ENCODE measurements at regions not wholly inside any gene's neighbourhood (a gene's known extent, or its start where the extent isn't known, plus 50 kb on each side); places are given as distances from the start of the nearest gene placed in this dataset.

GRCh38 chr3:88930611-88931010, 176.8 kb upstream of the EPHA3 start:
- TF ChIP-seq TCF12 (IDR thresholded peaks at IDR 0.05; ENCODE audit: low read depth) (no peak), NFIC (IDR thresholded peaks at IDR 0.05) (no peak), CREB1 (IDR thresholded peaks at IDR 0.05; ENCODE audit: low read depth) (no peak), EGR1 (IDR thresholded peaks at IDR 0.05) (no peak), TEAD4 (IDR thresholded peaks at IDR 0.05) (no peak), FOXM1 (IDR thresholded peaks at IDR 0.05; ENCODE audit: borderline replicate concordance, low read depth) (no peak), RAD21 (IDR thresholded peaks at IDR 0.05; ENCODE audit: low read depth) (no peak), EP300 (IDR thresholded peaks at IDR 0.05; ENCODE audit: borderline replicate concordance) (no peak), TAF1 (IDR thresholded peaks at IDR 0.05; ENCODE audit: low read depth) (no peak), YY1 (IDR thresholded peaks at IDR 0.05; ENCODE audit: low read depth) (no peak), ZBTB7A (IDR thresholded peaks at IDR 0.05; ENCODE audit: low read depth) (no peak), CEBPB (IDR thresholded peaks at IDR 0.05) (no peak)
- TF ChIP-seq, protein P1, sequence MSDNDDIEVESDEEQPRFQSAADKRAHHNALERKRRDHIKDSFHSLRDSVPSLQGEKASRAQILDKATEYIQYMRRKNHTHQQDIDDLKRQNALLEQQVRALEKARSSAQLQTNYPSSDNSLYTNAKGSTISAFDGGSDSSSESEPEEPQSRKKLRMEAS (IDR thresholded peaks at IDR 0.05), result no peak
- TF ChIP-seq, protein P2, sequence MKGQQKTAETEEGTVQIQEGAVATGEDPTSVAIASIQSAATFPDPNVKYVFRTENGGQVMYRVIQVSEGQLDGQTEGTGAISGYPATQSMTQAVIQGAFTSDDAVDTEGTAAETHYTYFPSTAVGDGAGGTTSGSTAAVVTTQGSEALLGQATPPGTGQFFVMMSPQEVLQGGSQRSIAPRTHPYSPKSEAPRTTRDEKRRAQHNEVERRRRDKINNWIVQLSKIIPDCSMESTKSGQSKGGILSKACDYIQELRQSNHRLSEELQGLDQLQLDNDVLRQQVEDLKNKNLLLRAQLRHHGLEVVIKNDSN (IDR thresholded peaks at IDR 0.05), result no peak
- TF ChIP-seq, protein P3, sequence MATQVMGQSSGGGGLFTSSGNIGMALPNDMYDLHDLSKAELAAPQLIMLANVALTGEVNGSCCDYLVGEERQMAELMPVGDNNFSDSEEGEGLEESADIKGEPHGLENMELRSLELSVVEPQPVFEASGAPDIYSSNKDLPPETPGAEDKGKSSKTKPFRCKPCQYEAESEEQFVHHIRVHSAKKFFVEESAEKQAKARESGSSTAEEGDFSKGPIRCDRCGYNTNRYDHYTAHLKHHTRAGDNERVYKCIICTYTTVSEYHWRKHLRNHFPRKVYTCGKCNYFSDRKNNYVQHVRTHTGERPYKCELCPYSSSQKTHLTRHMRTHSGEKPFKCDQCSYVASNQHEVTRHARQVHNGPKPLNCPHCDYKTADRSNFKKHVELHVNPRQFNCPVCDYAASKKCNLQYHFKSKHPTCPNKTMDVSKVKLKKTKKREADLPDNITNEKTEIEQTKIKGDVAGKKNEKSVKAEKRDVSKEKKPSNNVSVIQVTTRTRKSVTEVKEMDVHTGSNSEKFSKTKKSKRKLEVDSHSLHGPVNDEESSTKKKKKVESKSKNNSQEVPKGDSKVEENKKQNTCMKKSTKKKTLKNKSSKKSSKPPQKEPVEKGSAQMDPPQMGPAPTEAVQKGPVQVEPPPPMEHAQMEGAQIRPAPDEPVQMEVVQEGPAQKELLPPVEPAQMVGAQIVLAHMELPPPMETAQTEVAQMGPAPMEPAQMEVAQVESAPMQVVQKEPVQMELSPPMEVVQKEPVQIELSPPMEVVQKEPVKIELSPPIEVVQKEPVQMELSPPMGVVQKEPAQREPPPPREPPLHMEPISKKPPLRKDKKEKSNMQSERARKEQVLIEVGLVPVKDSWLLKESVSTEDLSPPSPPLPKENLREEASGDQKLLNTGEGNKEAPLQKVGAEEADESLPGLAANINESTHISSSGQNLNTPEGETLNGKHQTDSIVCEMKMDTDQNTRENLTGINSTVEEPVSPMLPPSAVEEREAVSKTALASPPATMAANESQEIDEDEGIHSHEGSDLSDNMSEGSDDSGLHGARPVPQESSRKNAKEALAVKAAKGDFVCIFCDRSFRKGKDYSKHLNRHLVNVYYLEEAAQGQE (IDR thresholded peaks at IDR 0.05; ENCODE audit: low read depth), result no peak

DNA sequence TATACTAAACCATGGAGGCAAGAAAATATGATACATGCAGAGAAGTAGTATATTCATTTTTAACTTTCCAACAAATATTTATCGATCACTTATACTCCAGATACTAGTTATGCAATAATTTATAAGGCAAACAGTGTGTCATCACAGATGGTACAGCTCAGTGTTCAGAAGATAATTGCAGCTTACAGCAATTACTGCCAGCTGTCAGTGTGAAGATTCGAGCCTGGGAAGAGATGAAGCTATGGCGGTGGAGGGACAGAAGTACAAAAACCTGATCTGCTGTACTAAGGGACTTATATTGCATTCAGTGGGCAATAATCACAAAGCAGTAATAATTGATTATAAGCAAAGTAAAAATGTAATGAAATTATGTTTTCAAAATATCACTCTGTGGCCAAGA, 170.6 kb upstream of the EPHA3 start:
- TF ChIP-seq, protein P1 (IDR thresholded peaks at IDR 0.05), result no peak
- no peak for TF ChIP-seq EP300 (IDR thresholded peaks at IDR 0.05; ENCODE audit: borderline replicate concordance)
- no peak for TF ChIP-seq ZBTB7A (IDR thresholded peaks at IDR 0.05; ENCODE audit: low read depth)
- no peak for TF ChIP-seq TCF12 (IDR thresholded peaks at IDR 0.05; ENCODE audit: low read depth)
- no peak for TF ChIP-seq FOXM1 (IDR thresholded peaks at IDR 0.05; ENCODE audit: borderline replicate concordance, low read depth)
- TF ChIP-seq RAD21 (IDR thresholded peaks at IDR 0.05; ENCODE audit: low read depth), result no peak
- no peak for TF ChIP-seq NFIC (IDR thresholded peaks at IDR 0.05)
- TF ChIP-seq TEAD4 (IDR thresholded peaks at IDR 0.05), result no peak
- TF ChIP-seq TAF1 (IDR thresholded peaks at IDR 0.05; ENCODE audit: low read depth), result no peak
- TF ChIP-seq, protein P3 (IDR thresholded peaks at IDR 0.05; ENCODE audit: low read depth), result no peak

DNA sequence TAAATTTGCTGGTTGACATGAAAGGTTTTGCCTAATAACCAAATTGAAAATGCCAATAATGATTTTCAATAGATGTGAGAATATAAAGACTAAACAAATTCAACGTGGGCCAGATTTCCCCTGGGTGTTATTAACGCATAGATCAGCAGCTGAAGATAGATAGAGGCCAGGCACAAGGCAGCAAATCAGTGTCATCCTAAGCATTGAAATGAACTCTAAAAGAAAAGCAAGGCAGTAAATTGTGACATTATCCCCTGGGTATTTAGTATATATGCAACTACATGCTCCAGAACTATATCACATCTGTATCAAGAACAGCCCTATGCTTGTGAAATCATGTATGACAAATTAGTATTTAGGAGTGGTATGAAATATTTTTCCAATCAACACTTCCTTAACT, 167.1 kb upstream of the EPHA3 start:
- no peak for TF ChIP-seq NFIC (IDR thresholded peaks at IDR 0.05)
- no peak for TF ChIP-seq ZBTB7A (IDR thresholded peaks at IDR 0.05; ENCODE audit: low read depth)
- no peak for TF ChIP-seq TEAD4 (IDR thresholded peaks at IDR 0.05)
- TF ChIP-seq TAF1 (IDR thresholded peaks at IDR 0.05; ENCODE audit: low read depth), result no peak
- no peak for TF ChIP-seq EP300 (IDR thresholded peaks at IDR 0.05; ENCODE audit: borderline replicate concordance)
- no peak for TF ChIP-seq TCF12 (IDR thresholded peaks at IDR 0.05; ENCODE audit: low read depth)
- TF ChIP-seq CEBPB (IDR thresholded peaks at IDR 0.05), result no peak
- TF ChIP-seq, protein P2 (IDR thresholded peaks at IDR 0.05), result no peak
- no peak for TF ChIP-seq EGR1 (IDR thresholded peaks at IDR 0.05)
- no peak for TF ChIP-seq CREB1 (IDR thresholded peaks at IDR 0.05; ENCODE audit: low read depth)
- TF ChIP-seq, protein P3 (IDR thresholded peaks at IDR 0.05; ENCODE audit: low read depth), result no peak
- TF ChIP-seq, protein P1 (IDR thresholded peaks at IDR 0.05), result no peak
- TF ChIP-seq RAD21 (IDR thresholded peaks at IDR 0.05; ENCODE audit: low read depth), result no peak
- TF ChIP-seq FOXM1 (IDR thresholded peaks at IDR 0.05; ENCODE audit: borderline replicate concordance, low read depth), result no peak
- TF ChIP-seq YY1 (IDR thresholded peaks at IDR 0.05; ENCODE audit: low read depth), result no peak

DNA sequence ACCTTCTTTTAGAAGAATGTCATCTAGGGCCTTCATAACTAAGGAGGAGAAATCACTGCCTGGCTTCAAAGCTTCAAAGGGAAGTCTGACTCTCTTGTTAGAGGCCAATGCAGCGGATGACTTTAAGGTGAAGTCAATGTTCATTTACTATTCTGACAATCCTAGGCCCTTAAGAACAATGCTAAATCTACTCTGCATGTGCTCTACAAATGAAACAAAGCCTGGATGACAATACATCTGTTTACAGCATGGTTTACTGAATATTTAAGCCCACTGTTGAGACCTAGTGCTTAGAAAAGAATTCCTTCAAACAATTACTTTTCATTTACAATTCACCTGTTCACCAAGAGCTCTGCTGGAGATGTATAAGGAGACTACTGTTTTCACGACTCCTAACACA, 160.4 kb upstream of the EPHA3 start:
- TF ChIP-seq RAD21 (IDR thresholded peaks at IDR 0.05; ENCODE audit: low read depth) (no peak), YY1 (IDR thresholded peaks at IDR 0.05; ENCODE audit: low read depth) (no peak)
